Loucy (cell line): ENCODE measurements at regions not wholly inside any gene's neighbourhood (a gene's known extent, or its start where the extent isn't known, plus 50 kb on each side); places are given as distances from the start of the nearest gene placed in this dataset.

Experiments used
- EZH2phosphoT487 ChIP-seq: fragments of 200-600 bp; IDR thresholded peaks from 2 replicates; pipeline ENCODE4 v1.6.1; 2018; ENCODE audit warnings: antibody characterized with exemption, mild to moderate bottlenecking, moderate library complexity, borderline replicate concordance
- TF ChIP-seq, protein P1 (sequence below): fragments of 200-600 bp; sonication (generic); conservative IDR thresholded peaks from 2 replicates; pipeline ENCODE4 v1.5.1; 2014; ENCODE audit warnings: mild to moderate bottlenecking, antibody characterized with exemption, low read length

DNA sequence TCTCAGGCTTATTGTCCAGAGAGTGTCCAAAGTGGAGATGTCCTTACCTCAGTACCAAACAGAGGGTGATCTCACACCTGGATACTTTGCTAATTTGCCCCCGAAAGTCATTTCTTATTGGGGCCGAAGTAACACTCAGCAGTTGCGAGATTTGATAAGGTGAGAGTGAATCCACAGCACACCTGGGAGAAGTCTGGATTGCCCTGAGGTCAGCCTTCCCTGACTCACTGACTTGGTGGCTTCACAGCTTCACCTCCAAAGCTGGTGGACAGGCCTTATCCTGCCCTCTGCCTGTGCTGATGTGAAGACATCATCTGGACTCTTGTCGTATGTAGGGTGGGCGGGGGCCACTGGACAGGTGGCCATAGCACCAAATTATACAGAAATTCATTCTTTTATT, 101.9 kb upstream of the ARMC2 start:
- TF ChIP-seq, protein P1, sequence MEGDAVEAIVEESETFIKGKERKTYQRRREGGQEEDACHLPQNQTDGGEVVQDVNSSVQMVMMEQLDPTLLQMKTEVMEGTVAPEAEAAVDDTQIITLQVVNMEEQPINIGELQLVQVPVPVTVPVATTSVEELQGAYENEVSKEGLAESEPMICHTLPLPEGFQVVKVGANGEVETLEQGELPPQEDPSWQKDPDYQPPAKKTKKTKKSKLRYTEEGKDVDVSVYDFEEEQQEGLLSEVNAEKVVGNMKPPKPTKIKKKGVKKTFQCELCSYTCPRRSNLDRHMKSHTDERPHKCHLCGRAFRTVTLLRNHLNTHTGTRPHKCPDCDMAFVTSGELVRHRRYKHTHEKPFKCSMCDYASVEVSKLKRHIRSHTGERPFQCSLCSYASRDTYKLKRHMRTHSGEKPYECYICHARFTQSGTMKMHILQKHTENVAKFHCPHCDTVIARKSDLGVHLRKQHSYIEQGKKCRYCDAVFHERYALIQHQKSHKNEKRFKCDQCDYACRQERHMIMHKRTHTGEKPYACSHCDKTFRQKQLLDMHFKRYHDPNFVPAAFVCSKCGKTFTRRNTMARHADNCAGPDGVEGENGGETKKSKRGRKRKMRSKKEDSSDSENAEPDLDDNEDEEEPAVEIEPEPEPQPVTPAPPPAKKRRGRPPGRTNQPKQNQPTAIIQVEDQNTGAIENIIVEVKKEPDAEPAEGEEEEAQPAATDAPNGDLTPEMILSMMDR: no peak
- TF ChIP-seq EZH2phosphoT487: no peak
